ENCODE measurements at regions not wholly inside any gene's neighbourhood (a gene's known extent, or its start where the extent isn't known, plus 50 kb on each side); places are given as distances from the start of the nearest gene placed in this dataset.

GRCh38 chr1:234702342-234703000, 92.5 kb upstream of the IRF2BP2 start:
- TF ChIP-seq, protein P1, sequence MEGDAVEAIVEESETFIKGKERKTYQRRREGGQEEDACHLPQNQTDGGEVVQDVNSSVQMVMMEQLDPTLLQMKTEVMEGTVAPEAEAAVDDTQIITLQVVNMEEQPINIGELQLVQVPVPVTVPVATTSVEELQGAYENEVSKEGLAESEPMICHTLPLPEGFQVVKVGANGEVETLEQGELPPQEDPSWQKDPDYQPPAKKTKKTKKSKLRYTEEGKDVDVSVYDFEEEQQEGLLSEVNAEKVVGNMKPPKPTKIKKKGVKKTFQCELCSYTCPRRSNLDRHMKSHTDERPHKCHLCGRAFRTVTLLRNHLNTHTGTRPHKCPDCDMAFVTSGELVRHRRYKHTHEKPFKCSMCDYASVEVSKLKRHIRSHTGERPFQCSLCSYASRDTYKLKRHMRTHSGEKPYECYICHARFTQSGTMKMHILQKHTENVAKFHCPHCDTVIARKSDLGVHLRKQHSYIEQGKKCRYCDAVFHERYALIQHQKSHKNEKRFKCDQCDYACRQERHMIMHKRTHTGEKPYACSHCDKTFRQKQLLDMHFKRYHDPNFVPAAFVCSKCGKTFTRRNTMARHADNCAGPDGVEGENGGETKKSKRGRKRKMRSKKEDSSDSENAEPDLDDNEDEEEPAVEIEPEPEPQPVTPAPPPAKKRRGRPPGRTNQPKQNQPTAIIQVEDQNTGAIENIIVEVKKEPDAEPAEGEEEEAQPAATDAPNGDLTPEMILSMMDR (IDR thresholded peaks at IDR 0.05; ENCODE audit: insufficient read depth, low read length, poor library complexity, severe bottlenecking) = no peak
- H3K36me3 ChIP-seq (ENCODE audit: control insufficient read depth, insufficient read depth, low read length) = no peaks in the 10 kb centered on the region
- no peak overlapping the region for H3K4me3 ChIP-seq (replicated peaks; ENCODE audit: low read depth, low read length)
- no peak for DNase-seq (ENCODE audit: extremely low read depth, insufficient read length)
- no peaks in the 10 kb centered on the region for H3K27me3 ChIP-seq (replicated peaks; ENCODE audit: control insufficient read depth, insufficient read depth, low read length)

DNA sequence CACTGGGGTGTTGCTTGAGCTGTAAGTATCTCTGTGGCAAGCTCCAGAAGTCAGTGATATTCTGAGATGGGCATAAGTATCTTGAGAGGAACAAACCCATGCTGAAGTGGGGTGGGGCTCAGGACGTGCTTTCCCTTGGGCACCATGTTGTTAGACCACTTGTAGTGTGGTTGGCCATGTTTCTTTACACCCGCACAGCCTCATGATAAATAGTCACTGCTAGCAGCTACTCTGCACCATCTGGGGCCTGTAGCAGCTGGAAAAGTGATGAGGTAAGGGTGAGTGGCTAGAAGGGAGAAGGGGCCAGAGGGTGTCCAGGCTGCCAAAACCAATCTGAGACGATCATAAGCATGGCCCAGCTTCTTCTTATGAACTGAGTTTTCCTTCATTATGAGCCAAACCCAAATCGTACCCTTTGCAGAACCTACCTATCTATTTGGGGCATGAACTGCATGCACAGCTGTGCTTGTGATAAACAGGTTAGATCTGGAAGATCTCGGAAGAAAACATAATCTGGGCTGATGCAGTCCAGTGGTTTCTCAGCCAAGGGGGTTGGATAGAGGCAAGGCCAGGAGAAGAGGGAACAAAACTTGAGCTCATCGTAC, 91.9 kb upstream of the IRF2BP2 start:
- H3K36me3 ChIP-seq (ENCODE audit: control insufficient read depth, insufficient read depth, low read length) = no peaks in the 10 kb centered on the region
- TF ChIP-seq, protein P1 (IDR thresholded peaks at IDR 0.05; ENCODE audit: insufficient read depth, low read length, poor library complexity, severe bottlenecking) = no peak
- H3K4me3 ChIP-seq (replicated peaks; ENCODE audit: low read depth, low read length) = no peak overlapping the region
- no peaks in the 10 kb centered on the region for H3K27me3 ChIP-seq (replicated peaks; ENCODE audit: control insufficient read depth, insufficient read depth, low read length)
- no peak for DNase-seq (ENCODE audit: extremely low read depth, insufficient read length)

- no peaks in the 10 kb centered on the region; the same call in 1 of the 2 replicates for H3K36me3 ChIP-seq (ENCODE audit: control insufficient read depth, insufficient read depth, low read length)
- H3K4me3 ChIP-seq (replicated peaks; ENCODE audit: low read depth, low read length) = no peak overlapping the region
- peak; percentile 60 for DNase-seq (ENCODE audit: extremely low read depth, insufficient read length)
- no peaks in the 10 kb centered on the region for H3K27me3 ChIP-seq (replicated peaks; ENCODE audit: control insufficient read depth, insufficient read depth, low read length)
- TF ChIP-seq, protein P1 (IDR thresholded peaks at IDR 0.05; ENCODE audit: insufficient read depth, low read length, poor library complexity, severe bottlenecking) = no peak
Measured at GRCh38 chr1:234699795-234700665, 90.1 kb upstream of the IRF2BP2 start.

GRCh38 chr1:234698686-234699085, 88.7 kb upstream of the IRF2BP2 start:
- Histone ChIP-seq H3K4me3 (replicated peaks; ENCODE audit: low read depth, low read length) (no peak overlapping the region), H3K36me3 (ENCODE audit: control insufficient read depth, insufficient read depth, low read length) (no peaks in the 10 kb centered on the region; the same call in 1 of the 2 replicates), H3K27me3 (replicated peaks; ENCODE audit: control insufficient read depth, insufficient read depth, low read length) (no peaks in the 10 kb centered on the region)
- TF ChIP-seq, protein P1 (IDR thresholded peaks at IDR 0.05; ENCODE audit: insufficient read depth, low read length, poor library complexity, severe bottlenecking) = no peak
- DNase-seq (ENCODE audit: extremely low read depth, insufficient read length) = no peak

- DNase-seq (ENCODE audit: extremely low read depth, insufficient read length) = no peak
- H3K27me3 ChIP-seq (replicated peaks; ENCODE audit: control insufficient read depth, insufficient read depth, low read length) = no peaks in the 10 kb centered on the region
Measured at GRCh38 chr1:234697741-234698140, 87.8 kb upstream of the IRF2BP2 start.

More at GRCh38 chr1:234697741-234698140, 87.8 kb upstream of the IRF2BP2 start:
- TF ChIP-seq, protein P1 (IDR thresholded peaks at IDR 0.05; ENCODE audit: insufficient read depth, low read length, poor library complexity, severe bottlenecking) = no peak
- Histone ChIP-seq H3K4me3 (replicated peaks; ENCODE audit: low read depth, low read length) (no peak overlapping the region), H3K36me3 (ENCODE audit: control insufficient read depth, insufficient read depth, low read length) (no peaks in the 10 kb centered on the region; the same call in 1 of the 2 replicates)

Measured in GM06990 (cell line).